GM21576 (cell line): ENCODE measurements at regions not wholly inside any gene's neighbourhood (a gene's known extent, or its start where the extent isn't known, plus 50 kb on each side); places are given as distances from the start of the nearest gene placed in this dataset.

ENCODE experiments used
- ATAC-seq: cut with Tn5 transposase; IDR thresholded peaks from one replicate; pipeline ENCODE4 v1.9.1; 2021; ENCODE audit warnings: mild to moderate bottlenecking, moderate library complexity; ENCODE audit not compliant: unreplicated experiment

DNA sequence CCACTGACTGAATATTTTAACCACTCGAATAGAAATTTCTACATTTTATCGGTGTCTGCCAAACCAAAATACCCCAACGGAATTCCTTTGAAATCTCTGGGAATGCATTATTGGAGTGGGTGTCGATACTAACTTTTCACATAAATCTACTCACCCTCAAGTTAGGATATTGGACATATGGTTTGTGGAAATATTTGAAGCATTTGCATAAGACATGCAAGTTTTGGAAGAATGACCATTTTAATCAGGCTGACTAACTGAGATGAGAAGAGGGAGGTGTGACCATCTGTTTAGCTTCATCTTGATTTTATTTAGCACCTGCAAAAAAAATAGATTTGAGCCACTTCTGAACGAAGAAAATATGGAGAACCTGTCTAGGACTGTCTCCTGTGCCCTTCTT is 61.2 kb downstream of the KLF6 start:
- no peak for ATAC-seq

DNA sequence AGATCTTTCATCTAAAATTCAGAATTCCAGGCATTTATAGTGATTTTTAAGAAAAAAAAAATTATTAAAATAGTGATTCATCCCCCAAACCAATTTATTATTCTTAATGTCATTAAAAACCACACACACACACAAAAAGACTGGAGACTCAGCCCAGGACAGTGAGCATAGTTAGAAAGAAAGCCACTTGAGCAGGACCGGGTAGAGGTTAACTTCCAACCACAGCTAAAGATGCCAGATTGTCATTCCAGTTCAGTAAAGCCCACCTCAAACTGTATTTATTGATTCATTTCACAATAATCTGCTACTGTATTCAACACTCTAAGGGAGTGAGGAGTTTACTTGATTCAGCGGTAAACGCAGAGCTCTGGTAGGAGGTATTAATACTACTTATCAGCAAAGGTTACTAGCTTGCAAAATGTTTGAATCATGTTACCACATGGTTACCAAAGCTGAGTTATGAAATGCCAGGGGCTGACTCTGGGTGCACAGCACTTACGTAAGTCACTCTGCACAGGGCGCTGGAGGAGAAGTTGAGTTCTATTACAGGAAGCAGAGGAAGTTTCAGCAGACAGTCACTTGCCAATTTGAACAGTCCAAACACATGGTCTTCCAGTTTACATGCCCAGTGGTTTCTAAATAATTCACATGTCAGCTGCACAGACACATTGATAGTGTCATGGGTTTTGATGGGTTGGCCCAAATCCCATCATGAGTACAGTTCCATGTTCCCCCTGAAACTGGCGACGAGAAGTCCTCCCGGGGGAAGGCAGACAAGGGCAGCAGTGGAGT is 64.6 kb downstream of the KLF6 start:
- no peak for ATAC-seq

DNA sequence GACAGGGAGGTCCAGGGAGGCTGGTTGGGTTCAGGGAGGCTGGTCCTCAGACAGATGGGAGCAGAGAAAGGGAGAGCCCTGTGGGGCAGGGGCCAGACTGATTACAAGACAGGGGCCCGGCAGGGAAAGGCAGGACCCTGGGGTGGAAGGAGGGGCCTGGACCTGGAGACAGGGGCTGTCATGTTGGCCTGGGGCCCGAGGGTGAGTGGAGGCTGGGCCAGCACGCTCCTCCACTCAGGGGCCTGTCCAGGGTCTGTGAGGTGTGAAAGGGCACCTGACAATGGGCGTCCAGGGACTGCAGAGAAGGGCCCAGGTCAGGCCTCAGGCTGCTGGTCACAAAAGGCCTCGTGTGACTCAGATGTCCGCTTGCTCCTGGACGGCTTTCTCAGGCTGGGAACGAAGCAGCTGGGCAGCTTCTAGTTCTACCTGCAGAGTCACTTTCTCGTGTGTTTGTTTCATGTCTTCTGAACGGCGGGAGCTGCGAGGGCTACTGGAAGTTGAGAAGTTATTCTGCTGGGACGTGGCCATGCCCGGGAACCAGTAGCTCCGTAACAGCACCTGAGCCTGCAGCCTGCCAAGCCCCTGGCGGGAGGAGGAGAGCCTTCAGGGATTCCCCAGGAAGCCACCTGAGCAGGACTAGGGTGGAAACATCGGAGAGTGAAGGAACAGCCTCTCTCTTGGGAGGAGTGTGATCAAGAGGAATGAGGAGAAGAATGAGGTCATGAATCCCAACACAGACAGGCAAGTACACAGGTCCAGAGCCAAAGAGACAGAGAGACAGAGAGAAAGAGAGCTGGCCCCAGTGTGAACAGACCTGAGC is 65.8 kb downstream of the KLF6 start:
- ATAC-seq, result no peak

DNA sequence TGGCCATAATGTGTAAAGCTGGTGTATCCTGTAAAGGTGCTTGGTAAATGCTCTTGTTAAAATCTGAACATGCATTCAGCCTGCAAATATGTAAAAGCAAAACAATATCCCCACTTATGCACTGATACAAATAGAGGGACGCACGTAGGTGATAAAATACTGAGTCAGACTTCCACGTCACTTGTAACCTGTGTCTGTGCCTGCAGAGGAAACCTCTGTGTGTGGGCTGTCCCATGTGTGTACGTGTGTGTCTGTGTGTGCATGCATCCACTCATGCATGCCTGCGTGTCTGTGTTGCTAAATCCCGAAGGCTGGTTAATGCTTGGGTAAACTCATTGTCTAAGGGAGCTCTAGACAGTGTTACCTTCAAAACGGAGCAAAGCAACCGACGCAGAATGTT is 68.9 kb downstream of the KLF6 start:
- ATAC-seq, result no peak

DNA sequence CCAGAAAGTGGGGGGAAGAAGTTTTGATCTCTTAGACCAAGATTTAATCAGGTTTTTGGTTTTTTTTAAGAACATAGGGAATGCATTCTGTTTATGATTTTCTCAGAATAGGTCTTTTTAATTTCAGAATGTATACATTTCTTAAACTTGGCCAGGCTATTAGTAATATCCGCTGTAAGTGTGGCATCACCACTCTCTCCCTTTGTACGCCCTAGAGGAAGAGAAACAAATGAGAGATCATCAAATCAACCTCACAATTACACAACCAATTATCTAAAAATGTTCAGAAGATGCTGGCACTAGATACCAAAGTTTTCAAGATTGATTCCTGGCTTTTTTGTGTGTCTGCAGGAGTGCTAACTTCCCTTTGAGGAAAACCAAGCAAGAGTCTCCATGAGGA is 70.0 kb downstream of the KLF6 start:
- ATAC-seq, result no peak

DNA sequence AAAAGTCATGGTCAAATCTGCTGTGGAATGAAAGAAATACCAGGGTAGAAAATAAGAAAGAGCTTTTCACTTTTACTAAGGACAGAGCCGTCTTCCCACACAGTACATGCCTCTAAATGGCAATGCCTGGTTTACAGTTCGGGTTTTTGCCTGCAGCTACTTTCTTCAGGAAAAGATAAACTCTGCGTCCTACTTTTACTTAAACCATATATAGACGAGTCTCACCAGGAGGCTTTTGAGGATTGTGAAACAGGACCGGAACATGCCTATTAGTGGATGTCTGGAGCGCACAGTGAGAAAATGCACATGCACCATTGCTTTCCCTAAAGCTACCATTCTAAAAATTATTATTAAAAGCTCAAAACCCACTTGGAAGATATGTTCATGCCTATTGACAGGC is 70.5 kb downstream of the KLF6 start:
- no peak for ATAC-seq

DNA sequence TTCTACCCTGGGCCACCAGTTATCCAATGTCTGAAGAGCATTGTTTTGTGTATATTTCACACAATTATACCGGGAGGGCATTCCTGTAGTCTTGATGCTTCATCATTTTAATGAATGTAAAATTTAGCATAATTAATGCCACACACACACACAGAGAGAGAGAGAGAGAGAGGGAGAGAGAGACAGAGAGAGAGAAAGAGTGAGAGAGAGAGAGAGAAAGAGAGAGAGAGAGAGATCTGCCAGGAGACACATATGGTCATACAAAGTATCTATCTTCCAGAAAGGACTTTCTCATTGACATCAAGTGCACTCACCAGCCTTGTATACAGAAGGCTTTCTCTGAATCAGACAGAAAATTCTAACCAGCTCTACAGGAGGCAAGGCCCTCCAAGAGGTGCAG is 72.3 kb downstream of the KLF6 start:
- ATAC-seq, result no peak

DNA sequence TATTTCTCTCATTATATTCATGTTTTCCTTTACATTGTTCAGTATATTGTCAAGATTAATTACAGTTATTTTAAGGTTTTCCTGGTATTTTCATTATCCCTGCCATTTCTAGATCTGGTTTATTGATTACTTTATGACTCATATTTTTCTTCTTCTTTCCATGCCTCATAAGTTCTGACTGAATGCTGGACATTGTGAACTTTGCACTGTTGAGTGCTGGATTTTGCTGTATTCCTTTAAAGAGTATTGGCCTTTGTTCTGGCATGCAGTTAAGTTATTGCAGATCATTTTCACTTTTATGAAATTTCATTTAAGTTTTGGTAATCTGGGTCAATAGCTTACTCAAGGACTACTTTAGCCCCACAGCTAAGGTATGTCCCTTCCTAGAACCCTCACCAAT is 73.1 kb downstream of the KLF6 start:
- ATAC-seq, result no peak

DNA sequence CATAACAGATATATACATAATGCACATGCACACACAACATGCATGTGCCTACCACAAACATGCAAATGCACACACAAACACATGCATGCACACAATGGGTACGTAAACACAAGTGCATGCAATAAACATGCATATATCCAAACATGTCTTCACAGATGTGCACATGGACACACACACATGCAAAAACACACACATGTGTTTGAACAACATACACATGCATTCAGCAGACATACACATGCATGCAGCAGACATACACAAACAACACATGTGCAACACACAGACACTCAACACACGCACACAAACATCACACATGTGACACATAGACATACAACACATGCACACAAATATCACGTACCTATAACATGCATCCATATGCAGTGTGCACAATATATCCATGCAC is 74.2 kb downstream of the KLF6 start:
- ATAC-seq, result no peak

DNA sequence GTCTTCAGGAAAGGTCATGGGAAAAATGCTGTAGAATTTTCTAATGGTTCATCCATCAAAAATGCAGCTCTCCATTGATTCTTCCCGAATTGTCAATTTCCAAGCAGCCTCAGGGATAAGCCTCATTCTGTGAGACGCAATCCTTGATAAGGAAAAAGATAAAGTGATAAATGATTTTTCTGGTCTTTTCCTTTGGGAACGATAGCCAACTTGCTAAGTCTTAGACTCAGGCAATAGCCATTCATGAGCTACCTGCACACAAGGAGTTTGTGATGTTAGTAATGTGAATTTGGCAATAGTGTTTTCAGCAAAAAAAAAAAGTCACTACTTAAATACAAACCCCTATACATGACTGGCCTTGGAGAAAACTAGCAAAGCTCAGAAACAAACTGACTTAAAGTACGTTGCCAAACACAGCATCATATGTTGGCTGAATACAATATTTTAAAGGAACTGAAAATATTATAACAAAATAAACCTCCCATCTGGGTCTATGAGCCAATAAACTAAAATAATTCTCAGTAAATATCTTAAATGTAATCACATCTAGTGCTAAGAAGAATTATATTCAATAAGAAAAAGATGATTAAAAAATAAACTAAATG is 75.5 kb downstream of the KLF6 start:
- no peak for ATAC-seq

DNA sequence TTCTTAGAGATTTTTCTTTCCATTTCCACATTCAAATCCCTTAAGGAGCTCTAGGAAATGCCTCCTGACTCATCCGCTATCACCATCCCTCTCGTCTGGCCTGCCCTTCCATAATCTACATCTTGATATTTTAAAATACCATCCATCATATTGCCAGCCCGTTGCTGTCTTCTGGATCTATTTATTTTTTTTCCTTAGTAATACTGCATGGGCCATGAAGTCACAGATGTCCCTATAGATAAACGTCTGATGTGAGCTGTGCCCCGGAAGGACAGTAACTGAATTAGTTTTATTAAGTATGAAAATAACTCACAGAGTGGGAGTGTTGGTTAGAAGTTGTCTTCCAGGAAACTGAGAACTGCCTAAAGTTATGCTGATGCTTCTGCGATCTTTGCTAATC is 76.2 kb downstream of the KLF6 start:
- no peak for ATAC-seq

DNA sequence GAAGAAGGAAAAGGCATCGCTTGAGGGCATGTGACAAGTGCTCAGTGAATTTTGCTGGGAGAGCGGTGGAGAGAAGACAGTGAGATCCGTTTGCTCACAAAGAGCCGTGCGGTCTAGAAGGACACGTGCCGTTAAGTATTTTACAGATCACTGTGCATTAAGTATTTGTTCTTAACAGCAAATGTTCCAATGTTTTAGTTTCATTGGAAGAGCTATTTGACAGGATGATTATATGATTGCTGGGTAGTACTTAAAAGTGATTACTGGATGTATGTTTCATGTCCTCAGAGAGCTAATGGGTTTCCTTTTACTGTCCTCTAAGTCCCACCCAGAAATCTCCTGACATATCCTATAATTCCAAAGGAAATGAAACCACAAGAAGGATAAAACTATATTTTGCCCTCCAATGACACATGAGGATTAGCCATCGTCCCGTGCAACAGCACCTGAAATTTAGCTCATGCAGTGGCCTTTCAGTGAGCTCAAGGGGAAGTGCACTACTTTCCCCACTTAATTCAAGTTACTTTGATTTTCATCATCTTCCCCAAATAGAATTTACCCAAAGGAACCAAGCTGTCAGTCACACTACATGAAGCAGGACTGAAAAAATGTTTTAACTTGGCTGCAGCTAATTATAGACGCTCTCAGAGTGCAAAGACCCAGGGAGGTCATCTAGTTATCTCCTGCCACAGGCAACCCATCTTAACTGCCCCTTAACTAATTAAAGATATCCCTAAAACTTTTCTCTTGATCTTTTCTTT is 80.3 kb downstream of the KLF6 start:
- ATAC-seq, result no peak

DNA sequence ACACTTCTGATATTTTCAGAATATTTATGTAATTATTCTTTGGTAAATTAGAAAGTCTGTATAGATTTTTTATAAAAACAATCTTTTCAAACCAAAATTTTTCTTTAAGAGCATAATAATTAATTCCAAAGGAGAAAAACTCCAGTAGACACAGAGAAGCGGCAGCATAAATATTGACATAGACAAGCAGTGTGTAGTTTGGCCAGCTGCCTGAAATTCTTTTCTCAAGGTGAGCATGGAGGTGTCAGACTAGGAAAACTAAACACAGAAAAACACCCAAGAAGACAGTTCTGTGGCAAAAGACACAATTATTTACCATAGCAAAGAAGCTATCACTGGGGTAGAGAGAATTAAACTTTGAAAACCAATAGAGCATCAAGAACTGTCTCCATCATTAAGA is 82.4 kb downstream of the KLF6 start:
- no peak for ATAC-seq

DNA sequence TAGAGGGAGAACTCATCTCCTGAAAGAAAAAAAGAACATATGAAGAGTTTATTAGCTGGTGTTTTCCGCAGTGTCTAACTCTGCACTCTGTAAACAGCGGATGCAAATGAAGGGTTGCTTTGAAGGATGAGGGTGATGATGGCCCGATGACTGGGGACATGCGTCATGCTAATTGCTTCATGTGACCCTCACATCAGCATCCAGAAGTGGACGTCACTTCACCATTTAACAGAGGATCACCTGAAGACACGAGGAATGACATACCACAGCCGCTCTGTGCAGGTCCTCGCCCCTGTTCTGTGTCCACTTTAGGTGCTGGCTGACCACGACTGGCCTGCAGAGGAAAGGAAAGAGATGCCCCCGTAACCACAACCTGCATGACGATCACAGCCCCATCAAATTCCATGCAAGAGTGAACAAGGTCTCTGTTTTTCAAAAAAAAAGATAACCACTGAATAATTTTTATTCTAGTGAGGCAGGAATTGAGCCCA is 82.9 kb downstream of the KLF6 start:
- ATAC-seq, result no peak

DNA sequence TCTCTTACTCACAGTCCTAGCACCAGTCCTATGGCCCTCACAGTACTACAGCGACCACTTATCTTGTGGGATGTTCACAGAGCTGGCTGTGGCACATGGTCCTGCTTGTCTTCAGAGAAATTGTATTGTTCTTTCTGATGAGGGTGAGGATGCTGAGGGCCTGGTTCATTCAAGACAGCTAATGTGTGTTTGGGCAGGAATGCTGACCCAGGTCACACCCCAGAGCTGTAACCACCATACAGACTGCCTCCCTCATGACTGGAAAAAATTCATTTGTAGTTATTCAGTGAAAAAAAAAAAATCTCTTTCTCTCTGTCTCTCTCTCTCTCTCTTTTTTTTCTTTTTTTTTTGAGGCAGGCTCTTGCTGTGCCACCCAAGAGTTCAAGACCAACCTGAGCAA is 83.5 kb downstream of the KLF6 start:
- no peak for ATAC-seq

DNA sequence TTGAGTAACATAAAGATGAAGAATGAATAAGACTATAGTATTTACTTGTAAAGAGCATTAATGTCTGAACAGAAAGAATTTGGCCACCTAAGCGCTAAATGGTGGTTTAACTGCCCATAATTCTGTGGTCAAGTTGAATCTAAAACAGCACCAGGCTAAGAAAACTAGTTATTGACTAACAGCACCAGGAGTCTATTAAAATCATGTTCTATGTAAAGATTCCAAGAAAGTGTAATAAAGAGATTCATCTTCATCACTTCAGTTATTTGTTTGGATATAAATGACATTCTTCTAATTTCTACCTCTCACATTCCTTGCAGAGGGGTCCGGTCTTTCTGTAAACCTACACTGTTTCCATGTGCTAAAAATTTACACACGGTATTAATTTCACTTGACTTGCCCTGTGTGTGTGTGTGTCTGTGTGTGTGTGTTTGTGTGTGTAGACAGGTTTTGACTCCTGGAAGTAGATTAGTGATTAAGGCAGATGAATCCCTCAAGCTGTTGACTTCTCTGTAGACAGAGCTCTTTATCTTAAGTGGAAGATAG is 84.4 kb downstream of the KLF6 start:
- no peak for ATAC-seq

DNA sequence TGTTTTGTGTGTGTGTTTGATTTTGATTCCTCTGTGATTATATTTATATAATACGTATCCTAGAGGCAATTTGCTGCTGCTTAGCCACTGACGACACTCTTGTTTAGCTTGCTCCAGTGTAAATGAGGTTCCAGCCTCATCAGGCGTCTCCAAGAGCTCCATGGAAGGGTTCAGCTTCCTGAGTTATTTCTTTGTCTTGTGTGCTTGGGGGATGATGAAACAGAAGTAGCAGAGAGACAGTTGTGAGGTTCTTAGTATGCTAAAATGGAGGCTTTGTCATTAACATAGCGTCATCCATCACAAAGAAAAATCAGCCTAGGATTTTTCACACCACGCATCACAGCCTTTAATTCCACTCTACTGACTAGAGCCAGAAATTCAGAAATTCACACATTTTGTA is 85.1 kb downstream of the KLF6 start:
- no peak for ATAC-seq

DNA sequence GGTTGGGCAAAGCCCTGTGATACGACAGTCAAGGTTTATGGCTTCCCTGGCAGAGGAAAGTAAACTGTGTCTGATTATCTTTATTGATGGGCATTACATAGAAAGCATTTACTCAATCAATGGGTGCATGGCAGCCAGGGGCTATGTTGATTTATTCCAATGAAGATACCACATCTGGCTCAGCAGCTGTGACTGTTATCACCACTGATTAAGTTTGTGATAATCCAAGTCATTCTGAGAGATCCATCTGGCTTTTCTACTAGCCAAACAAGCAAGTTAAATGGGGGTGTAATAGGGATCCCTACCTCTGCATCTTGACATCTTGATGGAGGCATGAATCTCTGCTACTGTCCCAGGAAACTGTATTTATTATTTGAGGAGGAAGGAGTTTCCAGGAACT is 86.7 kb downstream of the KLF6 start:
- no peak for ATAC-seq

DNA sequence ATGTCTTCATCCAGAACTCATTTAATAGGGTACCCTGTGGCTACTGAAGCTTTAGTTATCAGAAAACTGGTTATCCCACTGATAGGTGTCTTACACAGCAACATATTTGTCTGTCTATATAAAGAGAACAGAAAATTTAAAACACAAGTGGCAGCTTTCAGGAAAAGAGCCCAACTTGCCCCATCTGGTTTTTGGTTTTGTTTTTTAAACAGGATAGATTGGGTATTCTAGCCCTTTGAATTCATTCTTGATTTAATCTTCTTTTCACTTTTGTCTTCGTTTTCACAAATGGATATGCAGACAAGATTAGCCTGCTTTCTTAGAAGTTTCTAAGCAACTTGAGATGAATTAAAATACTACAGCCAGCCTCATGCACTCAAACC is 91.3 kb downstream of the KLF6 start:
- ATAC-seq, result no peak

DNA sequence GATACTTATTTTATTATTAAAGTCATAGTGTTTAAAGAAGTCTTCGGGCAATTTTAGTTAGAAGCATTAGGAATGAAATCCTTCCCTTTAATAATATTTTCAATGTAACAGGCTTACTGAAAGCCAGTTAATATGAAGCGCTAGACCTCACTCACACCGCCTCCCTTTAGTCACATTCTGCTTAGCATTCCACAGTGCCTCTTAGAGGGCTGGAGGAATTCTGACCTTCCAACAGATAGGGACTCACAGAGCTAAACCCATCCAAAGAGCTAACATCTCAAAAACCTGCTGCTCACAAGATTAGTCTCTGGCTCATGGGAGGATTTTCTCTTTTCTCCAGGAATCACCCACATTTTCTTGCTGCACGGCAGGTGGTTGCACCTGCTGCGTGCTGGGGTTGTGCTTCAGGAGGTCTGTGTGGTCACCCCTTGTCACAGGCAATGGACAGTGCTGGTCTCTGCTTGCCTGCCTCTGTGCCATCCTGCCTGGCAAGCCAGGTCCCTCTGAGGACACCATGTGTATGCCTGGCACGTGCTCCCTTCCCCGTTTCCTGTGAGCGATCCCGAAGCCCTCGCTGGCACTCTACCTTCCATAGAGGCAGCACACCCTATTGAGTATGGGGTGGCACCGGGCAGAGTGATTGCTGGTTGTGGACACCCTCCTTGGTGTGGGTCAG is 91.8 kb downstream of the KLF6 start:
- ATAC-seq, result no peak
